Coronary artery (tissue), 2 donors: ENCODE measurements at regions not wholly inside any gene's neighbourhood (a gene's known extent, or its start where the extent isn't known, plus 50 kb on each side); places are given as distances from the start of the nearest gene placed in this dataset.

Experiments
- DNase-seq: peaks from one replicate; pipeline ENCODE4 v3.0.0-alpha.2; 2017; ENCODE audit warnings: low spot score
- H3K27ac ChIP-seq, 2 donors: fragments of 200-600 bp; sonication (generic); one replicate each; pipeline ENCODE4 v1.5.1; 2016 to 2019
- H3K4me3 ChIP-seq: fragments of 200-600 bp; sonication (generic); 2 replicates; pipeline ENCODE4 v1.5.1; 2016; ENCODE audit warnings: mild to moderate bottlenecking, moderate library complexity
- CTCF ChIP-seq: fragments of 200-600 bp; sonication (generic); IDR thresholded peaks from one replicate; pipeline ENCODE4 v1.5.1; 2019; ENCODE audit warnings: antibody characterized with exemption

DNA sequence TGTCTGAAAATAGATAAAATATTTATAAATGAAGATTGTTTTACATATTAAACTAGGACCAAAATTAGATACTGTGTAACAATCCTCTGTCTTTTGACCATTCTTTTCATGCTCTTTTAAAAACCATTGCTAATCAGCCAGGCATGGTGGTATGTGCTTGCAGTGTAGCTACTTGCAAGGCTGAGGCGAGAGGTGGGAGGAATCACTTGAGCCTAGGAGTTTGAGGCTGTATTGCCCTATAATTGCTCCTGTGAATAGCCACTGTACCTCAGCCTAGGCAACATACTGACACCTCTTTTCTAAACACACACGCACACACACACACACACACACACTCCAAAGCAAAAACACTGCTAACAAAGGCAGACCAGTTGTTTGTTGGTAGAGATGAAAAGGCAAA is 259.2 kb downstream of the JRKL start:
- Histone ChIP-seq H3K4me3 (no peak overlapping the region), H3K27ac (no peak overlapping the region)
- no peak for DNase-seq
- no peak for TF ChIP-seq CTCF

- Histone ChIP-seq H3K4me3 (no peak overlapping the region), H3K27ac (no peak overlapping the region)
- no peak for DNase-seq
- no peak for TF ChIP-seq CTCF
These were observed 262.7 kb downstream of the JRKL start for GRCh38 chr11:96652516-96652915.

- TF ChIP-seq CTCF = no peak
- H3K4me3 ChIP-seq = no peak overlapping the region
- no peak for DNase-seq
- no peak overlapping the region for H3K27ac ChIP-seq
These were observed 265.7 kb downstream of the JRKL start for GRCh38 chr11:96655474-96655873.

GRCh38 chr11:96658436-96658835 is 268.6 kb downstream of the JRKL start:
- no peak overlapping the region for H3K27ac ChIP-seq
- no peak for TF ChIP-seq CTCF

GRCh38 chr11:96664110-96664509 is 274.3 kb downstream of the JRKL start:
- H3K4me3 ChIP-seq = no peak overlapping the region
- TF ChIP-seq CTCF = no peak
- DNase-seq = no peak

More at GRCh38 chr11:96658436-96658835, 268.6 kb downstream of the JRKL start:
- no peak for DNase-seq
- no peak overlapping the region for H3K4me3 ChIP-seq

GRCh38 chr11:96680211-96681018 is 290.6 kb downstream of the JRKL start:
- Histone ChIP-seq H3K27ac (no peak overlapping the region), H3K4me3 (no peak overlapping the region)
- DNase-seq = no peak
- no peak for TF ChIP-seq CTCF

More at GRCh38 chr11:96664110-96664509, 274.3 kb downstream of the JRKL start:
- H3K27ac ChIP-seq = no peak overlapping the region
